HG03469 (cell line): ENCODE measurements at regions not wholly inside any gene's neighbourhood (a gene's known extent, or its start where the extent isn't known, plus 50 kb on each side); places are given as distances from the start of the nearest gene placed in this dataset.

Source experiments
- ATAC-seq: cut with Tn5 transposase; IDR thresholded peaks from one replicate; pipeline ENCODE4 v1.9.1; 2021; ENCODE audit warnings: mild to moderate bottlenecking, moderate library complexity, moderate number of reproducible peaks; ENCODE audit not compliant: unreplicated experiment

DNA sequence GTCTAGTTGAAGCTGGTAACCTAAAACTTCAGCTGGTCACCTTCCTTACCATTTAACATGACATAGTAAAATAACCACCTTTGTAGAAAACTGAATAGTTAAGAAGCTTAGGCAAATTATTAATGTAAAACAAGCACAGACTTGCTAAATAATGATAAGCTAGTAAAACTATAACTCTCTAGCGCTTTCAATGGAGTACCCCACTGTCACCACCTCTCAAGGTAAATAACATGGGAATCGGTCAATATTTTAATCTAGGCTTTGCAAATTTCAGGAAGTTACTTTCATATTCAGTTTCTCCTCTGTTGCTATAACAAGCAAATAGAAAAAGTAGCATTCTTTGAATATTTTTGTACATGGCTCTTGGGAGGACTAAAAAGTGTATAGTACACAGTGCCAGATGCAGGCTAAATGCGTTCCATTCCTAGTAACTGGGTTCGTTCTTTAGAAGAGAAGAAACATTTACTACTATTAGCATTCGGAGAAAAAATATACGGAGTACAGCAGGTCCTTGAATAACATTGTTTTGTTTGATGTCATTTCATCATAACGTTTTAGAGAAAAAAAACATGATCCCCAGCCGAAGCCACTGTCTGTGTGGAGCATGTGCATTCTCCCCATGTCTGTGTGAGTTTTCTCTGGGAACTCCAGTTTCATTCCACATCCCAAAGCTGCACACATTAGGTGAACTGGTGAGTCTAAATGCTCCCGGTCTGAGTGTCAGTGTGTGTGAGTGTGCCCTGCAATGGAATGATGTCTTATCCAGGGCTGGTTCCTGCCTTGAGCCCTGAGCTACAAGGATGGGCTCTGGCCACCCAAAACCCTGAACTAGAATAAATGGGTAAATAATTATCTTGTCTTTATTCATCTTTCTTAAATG, 52.5 kb downstream of the EPRS1 start:
- no peak for ATAC-seq

- ATAC-seq = no peak
These were observed 54.4 kb downstream of the EPRS1 start for GRCh38 chr1:219991919-219992318.

DNA sequence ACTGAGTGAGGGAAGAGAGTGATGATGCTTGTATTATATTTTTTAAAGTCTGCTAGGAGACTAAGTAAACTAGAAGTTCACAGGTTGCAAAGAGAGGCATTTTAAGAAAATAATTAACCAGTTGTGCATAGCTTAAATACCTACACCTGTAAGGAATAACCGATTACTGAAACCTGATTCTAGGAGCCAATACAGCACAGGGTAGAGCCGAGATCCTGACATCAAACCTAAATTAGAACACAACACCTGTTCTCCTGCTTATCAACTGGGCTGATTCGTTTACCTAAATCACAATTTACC, 54.8 kb downstream of the EPRS1 start:
- ATAC-seq = no peak

DNA sequence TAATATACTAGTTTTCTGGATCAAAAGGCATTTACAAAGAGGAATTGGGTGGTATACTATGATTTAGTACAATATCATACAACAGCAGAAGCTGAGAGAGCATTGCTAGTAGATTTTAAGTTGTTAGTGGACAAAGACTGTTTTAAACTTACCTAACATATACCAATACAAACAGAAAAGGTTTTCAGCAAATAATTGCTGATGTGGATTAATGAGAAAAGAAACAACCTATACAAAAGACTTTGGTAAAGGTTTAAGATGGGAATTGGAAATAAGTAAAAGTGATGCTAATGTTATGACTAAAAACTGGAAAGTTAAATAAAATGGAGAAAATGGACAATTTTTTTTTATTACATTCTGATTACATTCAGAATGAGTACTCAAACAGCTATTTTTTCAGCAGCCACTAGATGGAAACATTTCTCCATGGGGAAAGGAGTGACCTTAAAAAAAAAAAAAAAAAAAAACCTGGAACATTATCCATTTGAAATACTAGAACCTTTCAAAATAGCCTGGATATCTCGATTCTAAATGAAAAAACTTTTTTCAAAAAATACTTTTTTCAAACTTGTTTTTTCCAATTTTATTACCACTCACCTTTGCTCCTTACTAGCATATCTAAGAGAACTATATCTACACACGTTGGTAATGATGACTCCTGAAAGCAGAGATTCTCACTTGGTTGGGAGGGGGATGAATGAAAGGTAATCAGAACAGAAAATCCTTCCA, 55.4 kb downstream of the EPRS1 start:
- ATAC-seq = no peak

GRCh38 chr1:219989766-219990165, 56.5 kb downstream of the EPRS1 start:
- no peak for ATAC-seq

DNA sequence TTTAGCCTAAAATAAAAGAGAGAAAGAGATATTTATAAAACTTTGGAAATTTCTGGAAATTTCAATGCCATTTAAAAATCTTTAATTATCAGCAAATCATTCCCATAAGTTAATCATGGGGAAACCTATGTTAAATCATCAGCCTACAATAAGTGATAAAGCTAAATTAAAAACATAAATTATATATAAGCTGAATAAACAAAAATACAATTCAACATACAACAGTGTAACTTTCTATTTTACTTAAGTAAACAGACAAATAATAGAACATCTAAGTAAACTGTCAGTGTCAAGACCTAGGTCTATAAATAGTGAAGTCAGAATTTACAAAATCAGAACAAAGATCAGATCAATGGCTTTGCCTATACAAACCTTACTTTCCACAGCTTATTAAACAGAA, 57.5 kb downstream of the EPRS1 start:
- no peak for ATAC-seq

- ATAC-seq = peak; percentile 78
These were observed 57.9 kb downstream of the EPRS1 start for GRCh38 chr1:219988387-219988786.

DNA sequence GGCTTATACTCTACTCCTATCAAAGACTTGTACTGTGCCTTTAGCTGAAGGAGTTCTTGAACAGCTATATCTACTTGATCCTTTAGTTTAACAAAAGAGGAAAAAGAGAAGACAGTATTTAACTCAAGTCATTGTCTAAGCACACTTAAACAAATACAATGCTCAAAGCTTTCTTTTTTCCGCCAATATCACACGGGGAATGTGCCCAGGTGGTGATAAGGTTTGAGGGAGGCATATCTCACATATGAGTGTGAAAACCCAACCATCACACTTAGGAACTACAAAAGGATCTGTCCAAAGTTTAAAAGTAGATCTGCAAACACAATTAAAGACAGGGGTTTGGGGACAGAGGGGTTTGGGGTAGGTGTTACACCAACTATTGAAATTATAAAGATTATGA, 59.0 kb upstream of the SLC30A10 start:
- no peak for ATAC-seq

GRCh38 chr1:219985169-219985568, 56.8 kb upstream of the SLC30A10 start:
- ATAC-seq = no peak
